ENCODE measurements at regions not wholly inside any gene's neighbourhood (a gene's known extent, or its start where the extent isn't known, plus 50 kb on each side); places are given as distances from the start of the nearest gene placed in this dataset.
"Not testable (repeated sequence)": the region's sequence is repeated elsewhere in the genome, so short reads cannot be mapped to it uniquely, and the experiment has no call there.

- not testable (repeated sequence) for FAIRE-seq
Observed at GRCh38 chr5:174498575-174498974, 225.8 kb upstream of the MSX2 start.

GRCh38 chr5:174500636-174501035, 223.7 kb upstream of the MSX2 start:
- FAIRE-seq = no peak

- FAIRE-seq = no peak
Observed at GRCh38 chr5:174501461-174502069, 222.8 kb upstream of the MSX2 start.

GRCh38 chr5:174503086-174503460, 221.3 kb upstream of the MSX2 start:
- no peak for FAIRE-seq

- FAIRE-seq = no peak
Observed at GRCh38 chr5:174503461-174504265, 220.7 kb upstream of the MSX2 start.

- FAIRE-seq = no peak
Observed at GRCh38 chr5:174504266-174504726, 220.1 kb upstream of the MSX2 start.

- FAIRE-seq = no peak
Observed at GRCh38 chr5:174505621-174506020, 218.8 kb upstream of the MSX2 start.

- not testable (repeated sequence) for FAIRE-seq
Observed at GRCh38 chr5:174510782-174511453, 213.5 kb upstream of the MSX2 start.

- no peak for FAIRE-seq
Observed at GRCh38 chr5:174511714-174512253, 212.6 kb upstream of the MSX2 start.

- FAIRE-seq = no peak
Observed at GRCh38 chr5:174514325-174514724, 210.1 kb upstream of the MSX2 start.

GRCh38 chr5:174514983-174515394, 209.4 kb upstream of the MSX2 start:
- FAIRE-seq = no peak

GRCh38 chr5:174516741-174517140, 207.6 kb upstream of the MSX2 start:
- no peak for FAIRE-seq

GRCh38 chr5:174518512-174518911, 205.9 kb upstream of the MSX2 start:
- no peak for FAIRE-seq

- no peak for FAIRE-seq
Observed at GRCh38 chr5:174520420-174521396, 203.7 kb upstream of the MSX2 start.

- FAIRE-seq = no peak
Observed at GRCh38 chr5:174521449-174521848, 202.9 kb upstream of the MSX2 start.

GRCh38 chr5:174522480-174523260, 201.7 kb upstream of the MSX2 start:
- FAIRE-seq = no peak

GRCh38 chr5:174523311-174524071, 200.9 kb upstream of the MSX2 start:
- FAIRE-seq = no peak

GRCh38 chr5:174524351-174524750, 200.0 kb upstream of the MSX2 start:
- FAIRE-seq = no peak

- FAIRE-seq = no peak
Observed at GRCh38 chr5:174526177-174526576, 198.2 kb upstream of the MSX2 start.

GRCh38 chr5:174527916-174528540, 196.4 kb upstream of the MSX2 start:
- no peak for FAIRE-seq

Measured in TTC549 (cell line).